Activated naive CD8-positive, alpha-beta T cell treated with anti-CD3 and anti-CD28 coated beads, Interleukin-2, amount 50 U/mL, for 16 hours (primary cell): ENCODE measurements at regions not wholly inside any gene's neighbourhood (a gene's known extent, or its start where the extent isn't known, plus 50 kb on each side); places are given as distances from the start of the nearest gene placed in this dataset.
"Not testable (repeated sequence)": the region's sequence is repeated elsewhere in the genome, so short reads cannot be mapped to it uniquely, and the experiment has no call there.

ENCODE experiments used
- DNase-seq: peaks from one replicate; pipeline ENCODE4 v3.0.0-alpha.2; 2020; ENCODE audit warnings: low read depth, low spot score

DNA sequence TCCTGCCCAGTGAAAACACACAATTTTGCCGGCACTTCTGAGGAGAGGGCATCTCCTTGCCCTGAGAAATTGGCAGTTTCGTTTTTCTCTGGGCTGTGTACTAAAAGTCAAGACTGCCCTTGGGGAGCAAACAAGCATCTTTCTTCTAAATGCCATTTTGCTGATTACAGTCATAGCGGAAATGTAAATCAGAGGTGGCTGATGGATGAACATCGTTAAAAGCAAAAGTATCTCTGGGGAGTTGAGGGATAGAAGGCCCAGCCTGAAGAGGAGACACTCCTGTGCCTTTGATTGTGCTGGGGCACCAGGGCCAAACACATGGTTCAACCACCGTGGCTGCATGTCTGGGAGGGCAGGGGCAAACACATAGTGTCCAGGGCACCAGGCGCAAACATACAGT, 49.8 kb downstream of the ABCC12 start:
- DNase-seq = no peak

DNA sequence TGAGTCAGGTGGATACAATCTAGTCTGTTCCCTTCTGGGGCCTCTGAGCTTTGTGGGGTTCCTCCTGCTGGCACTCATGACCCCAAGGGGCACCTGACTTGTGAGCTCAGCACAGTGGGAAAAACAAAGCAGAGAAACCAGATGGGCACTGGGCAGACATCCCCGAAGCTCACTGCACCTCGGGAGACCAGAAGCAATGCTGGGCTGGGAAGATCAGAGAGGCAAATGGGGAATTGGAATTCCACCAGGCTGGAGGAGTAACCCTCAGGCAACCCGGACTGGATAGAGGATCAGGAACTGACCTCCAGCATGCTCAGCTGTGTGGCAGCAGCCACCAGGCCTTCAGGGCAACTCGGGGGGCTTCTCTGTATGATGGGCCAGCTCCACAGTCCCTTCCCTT, 50.3 kb downstream of the ABCC12 start:
- DNase-seq = no peak

DNA sequence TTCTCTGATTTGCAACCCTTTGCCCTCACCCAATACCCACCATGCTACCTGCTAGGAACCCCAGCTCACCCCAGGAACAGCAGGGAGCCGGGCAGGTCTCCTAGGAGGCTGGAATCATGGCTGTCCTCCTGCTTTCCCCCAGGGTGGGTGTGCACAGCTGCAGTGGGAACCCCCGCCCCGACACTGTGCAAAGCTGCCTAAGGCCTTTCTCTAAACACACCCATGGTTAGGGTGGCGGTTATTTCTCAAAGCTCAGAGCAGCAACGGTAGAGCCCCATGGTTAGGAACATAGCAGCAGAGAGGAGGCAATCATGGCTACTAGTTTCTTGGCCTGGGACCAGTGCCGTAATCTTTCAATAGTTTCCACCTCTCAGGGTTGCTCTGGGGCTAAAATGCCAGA, 52.2 kb downstream of the ABCC12 start:
- no peak for DNase-seq

DNA sequence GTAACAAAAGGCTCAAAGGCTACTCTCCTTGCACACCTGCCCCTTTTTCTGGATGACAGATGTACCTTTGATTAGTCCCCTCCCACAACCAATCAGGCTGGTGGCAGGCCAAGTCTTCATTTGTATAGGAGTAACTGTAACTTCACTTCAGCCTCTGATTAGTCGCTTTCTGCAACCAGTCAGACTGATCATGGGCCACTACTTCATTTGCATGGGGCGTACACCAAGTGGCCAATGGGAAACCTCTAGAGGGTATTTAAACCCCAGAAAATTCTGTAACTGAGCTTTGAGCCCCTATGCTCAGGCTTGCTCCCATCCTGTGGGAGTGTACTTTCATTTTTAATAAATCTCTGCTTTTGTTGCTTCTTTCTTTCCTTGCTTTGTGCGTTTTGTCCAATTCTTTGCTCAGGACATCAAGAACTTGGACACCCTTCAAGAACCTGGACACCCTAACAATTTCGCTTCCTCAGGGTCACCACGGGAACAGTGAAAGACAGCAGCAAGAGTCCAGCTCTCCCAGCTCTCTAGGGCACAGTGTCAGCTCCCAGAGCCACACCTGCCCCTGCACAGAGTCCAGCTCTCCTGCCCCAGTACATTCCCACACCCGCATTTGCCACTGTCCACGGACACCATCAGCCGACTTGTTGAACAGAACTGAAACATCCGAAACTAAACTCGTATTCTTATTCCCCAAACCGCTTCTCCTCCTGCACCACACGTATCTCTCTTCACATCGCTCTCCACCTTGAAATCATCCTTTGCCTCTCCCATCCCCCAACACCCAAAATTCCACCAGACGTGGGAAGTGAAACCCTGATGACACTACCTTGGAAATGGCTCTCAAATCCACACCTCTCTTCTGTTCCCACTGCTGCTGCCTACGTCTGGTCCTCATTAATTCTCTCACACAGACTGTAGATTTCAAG, 53.4 kb downstream of the ABCC12 start:
- no peak for DNase-seq

DNA sequence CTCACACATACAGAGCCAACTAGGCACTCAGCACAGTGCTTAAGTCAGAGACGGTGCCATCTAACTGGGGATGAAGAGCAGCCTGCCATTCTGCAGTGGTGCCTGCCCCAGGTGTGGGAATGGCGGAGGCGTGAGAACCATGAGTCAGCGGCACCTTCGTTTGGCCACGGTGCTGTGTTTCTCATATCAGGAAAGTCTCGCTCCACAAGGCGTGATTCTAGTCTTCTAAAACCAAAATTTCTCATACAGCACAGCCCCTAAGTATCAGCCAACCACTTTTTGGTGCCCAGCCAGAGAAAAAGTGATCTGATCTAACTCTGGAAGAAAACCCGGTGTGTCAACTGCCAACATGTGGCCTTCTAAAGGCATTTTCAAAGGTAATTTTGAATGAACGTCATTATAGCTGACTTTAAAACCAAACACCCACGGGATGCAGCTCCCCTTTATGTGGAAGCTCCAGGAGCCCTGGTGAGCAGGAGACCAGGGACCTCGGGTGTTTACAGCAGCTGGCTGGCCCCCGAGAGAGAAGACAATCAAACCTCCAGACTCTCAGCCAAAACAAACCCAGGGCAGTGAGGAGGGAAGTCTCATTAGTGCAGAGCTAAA, 54.6 kb downstream of the ABCC12 start:
- no peak for DNase-seq

DNA sequence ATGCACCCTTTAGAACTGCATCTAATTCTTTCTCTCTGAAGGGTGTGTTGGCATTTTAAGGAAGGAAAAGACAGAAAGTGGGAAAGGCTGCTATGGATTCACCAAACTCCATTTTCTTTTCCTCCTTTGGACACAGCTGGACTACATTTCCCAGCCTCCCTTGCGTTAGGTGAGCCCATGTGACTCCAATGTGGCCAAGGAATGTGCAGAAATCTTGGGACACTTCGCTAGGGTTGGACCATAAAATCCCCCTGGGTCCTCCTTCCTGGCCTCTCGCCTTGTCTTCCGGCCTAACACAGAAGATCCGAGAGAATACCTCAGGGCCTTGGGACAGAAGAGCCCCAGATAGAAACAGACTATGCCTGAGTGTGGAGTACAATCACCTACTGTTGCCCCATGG, 56.3 kb downstream of the ABCC12 start:
- no peak for DNase-seq

DNA sequence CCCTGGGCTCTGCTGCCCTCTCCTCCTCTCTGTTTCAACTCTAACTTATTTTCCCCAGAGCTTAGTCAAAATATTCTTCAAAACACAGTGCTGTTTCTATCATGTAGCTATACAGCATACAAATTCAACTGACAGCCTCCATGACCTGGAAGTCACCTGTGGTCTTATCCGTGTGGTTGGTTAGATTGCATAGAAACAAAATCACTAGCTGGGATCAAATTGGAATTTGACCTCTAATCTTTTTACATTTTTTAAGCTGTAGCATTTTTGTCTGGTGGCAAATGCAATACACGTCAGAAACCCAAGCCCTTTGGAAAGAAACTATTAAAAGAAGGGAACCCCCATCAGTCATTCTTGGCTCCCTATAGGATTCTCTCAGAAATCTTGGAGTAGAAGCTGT, 57.3 kb downstream of the ABCC12 start:
- DNase-seq = no peak

DNA sequence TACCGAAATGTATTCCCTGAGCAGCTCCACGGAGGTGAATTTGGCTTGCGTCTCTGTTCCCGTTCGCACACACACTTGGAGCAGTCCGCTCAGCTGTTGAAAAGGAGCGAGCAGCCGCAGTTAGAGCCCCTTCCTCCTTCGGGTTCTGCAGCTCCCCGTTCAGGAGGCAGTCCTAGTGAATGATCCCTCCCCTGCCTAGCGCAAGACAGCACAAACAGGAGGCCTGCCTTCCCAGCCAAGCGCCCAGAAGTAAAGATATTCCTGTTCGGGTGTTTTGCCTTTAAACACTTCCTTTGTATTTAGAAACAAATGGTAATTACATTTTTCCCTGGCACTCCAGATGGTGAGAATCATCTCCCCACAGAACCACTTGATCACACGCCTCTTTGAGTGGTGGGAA, 64.7 kb downstream of the ABCC12 start:
- no peak for DNase-seq

DNA sequence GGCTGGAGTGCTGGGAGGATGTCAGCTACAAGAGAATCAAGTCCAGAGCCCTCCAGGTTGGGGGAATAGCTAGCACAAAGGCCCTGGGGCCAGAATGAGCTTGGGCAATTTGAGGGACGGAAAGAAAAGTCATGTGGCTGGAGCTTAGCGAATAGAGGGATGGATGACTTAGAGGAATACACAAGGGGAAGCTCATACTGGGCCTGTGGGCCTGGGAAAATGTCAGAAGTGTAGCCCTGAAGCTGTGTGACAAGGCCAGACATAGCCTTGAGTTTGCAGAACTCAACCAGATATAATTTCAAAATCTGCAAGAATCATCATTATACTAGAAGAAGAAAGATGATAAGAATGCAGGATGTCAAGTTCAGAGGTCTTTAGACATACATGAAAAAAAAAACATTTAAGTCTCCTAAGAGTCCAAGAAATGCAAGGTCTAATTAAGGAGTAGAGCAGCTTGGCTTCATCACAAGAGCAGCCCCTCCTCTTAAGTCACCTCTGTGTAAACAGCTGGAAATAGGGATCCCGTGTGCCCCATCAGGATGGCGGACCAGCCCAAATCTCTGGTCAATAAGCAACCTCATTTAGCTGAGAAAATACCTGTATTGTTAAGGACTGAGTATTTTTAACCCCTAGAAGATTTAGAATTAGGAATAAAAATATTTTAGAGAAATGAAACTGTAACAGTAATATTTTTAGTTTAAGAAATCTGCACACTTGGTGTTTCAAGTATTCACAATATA, 66.6 kb downstream of the ABCC12 start:
- no peak for DNase-seq

DNA sequence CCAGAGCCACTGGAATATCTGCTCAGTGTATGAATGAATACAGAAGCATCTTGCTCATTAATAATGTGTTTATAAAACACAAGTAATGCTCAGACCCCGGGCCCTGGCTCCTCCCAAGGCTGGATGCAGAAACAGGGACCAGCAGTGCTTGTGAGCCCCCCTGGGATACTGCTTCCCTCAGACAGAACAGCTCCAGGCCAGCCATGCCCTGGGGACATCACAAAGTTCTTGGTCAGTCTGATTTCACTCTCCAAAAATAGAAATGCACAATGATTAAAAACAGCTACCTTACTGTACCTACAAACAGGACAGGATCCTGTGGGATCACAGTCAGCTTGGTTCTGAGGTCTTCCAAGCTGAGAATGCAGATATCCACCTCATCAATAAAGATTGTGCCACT, 68.2 kb downstream of the ABCC12 start:
- no peak for DNase-seq

DNA sequence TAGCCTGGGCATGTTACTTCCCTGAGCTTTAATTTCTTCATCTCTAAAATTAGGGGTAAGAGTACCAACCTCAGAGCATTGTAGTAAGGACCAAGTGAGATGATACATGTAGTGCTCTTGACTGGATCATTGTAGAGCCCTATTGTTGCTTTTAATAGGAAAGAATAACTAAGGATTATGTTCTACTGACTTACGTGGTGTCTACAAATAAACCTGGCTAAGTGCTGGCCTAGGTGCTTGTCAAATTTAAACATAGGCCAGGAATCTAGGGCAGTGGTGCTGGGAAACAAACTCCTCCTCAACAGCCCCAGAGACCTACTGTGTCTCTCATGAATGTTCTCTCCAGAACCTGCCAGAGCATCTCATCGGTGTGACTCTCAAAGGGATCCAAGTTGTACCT, 69.4 kb downstream of the ABCC12 start:
- no peak for DNase-seq

DNA sequence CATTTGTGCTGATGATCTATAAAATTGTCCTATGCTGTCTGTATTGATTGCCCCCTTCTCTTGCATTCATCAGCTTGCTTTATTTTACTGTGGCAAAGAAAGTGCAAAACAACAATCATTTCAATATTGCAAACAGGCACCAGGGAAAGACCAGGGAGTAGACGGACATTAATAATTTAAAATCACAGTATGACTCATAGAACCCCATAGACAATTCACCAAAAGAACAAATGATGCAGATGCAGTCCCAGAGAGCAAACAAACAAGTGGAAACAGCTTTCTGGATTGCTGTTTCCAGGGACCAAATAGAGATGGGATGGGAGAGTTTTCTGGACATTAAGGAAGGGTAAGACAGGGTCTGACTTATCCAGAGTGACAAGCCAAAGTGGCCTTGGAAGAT, 70.1 kb downstream of the ABCC12 start:
- DNase-seq = no peak

DNA sequence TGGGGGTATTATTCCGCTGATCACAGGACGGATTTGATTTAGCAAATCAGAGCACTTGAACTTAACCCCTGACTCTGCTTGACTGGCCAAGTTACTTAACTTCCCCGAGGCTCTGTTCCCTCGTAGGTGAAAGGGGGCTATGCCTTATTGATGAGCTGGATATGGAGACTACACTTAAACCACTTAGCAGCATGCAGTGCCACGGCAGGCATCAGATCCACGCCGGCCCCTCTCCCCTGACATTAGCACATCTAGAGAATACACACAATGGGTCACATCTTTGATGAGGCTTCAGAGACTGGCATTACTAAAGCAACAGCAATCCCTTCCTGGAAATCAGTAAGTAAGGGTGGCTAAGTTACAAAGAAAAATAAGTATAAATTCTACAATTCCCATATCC, 71.0 kb downstream of the ABCC12 start:
- DNase-seq = no peak

DNA sequence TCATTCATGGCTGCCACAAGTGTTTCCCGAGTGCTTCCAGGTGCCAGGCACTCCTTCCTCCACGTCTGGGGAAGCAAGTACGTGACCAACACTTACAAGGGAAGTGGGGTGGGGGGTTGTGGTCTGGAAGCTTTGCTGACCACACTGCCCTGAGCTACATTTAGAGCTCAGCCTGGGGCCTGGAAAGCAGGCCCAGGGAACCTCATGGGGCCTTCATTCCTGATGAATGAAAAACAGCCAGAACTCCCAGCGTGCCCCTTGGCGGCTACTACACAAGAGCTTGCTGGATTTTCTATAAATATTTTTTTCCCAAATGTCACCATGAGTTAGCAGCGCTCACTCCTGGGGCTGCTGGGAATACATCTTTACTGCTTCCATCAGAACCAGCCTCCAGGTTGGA, 73.3 kb downstream of the ABCC12 start:
- no peak for DNase-seq

DNA sequence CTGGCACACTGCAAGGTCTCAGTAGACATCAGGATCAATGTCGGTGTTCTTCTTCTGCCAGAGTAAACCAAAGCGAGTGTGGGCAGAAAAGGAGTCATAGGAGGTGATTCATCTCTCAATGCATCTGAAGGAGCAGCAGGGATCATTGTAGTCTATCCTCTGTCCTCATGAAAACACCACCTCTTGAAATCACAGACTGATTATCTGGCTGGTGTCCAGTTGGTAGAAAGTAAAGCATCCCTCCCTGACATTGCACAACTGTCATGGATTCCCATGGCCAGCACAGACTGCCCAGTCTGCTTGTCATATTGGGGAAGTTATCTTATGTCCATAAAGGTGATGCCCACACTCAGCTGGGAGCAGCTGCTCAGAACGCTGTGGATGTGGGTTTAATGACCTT, 74.1 kb downstream of the ABCC12 start:
- DNase-seq = no peak

DNA sequence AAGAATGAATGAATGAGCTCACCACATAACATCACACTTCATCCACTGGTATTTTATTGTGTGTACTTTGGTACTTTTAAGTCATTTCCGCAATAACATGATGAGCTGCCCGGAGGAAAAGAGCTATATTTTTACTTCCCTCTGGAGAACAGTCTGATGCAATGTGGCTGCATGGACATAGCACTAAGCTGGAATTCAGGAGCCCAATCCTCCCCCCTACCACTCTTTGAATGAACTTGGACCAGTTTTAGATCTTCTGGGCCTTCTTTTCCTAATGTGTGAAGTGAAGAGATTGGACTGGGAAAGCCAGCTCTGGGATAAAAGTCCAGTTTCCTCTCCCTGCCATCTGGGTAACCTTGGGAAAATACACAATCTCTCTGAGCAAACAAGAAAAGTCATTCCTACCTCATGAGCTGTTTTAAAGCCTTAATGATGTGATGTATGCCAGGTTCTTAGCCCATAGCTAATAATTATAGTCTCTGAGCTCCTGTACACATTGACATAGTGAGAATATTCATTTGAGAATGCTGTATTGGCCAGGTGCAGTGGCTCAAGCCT, 79.3 kb downstream of the ABCC12 start:
- DNase-seq = no peak

DNA sequence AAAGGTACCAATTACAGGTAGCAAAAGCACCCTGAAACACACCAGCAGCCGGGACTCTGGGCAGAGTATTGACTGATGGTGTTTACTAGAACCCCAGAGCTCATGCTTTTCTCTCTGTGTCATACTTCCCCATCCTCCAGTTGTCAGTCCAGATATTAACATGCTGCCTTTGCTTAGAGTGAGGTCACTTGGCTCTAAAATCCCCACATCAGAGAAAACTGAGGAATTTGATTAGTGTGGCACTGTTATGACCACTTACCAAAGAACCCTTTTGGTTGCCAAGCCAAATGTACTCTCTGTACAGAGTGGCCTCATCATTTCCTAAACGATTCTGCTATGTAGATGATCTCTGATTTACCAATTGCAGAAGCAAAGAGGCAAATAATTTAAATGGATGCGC, 80.4 kb downstream of the ABCC12 start:
- DNase-seq = no peak

DNA sequence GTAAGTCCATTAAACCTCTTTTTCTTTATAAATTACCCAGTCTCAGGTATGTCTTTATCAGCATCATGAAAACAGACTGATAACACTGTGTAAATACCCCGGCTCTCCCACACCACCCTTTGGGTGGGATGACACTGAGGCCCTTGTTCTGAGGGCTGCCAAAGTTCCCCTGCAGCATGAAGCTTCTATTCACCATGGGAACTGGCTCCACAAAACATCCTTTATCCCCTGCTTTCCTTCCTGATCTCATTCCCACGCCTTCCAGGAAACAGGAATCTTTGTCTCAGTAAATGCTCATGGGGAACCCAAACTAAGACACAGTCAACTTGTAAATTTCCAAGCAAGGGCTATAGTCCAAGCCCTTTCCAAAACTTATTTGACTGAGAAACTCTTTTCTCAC, 88.4 kb downstream of the ABCC12 start:
- no peak for DNase-seq

DNA sequence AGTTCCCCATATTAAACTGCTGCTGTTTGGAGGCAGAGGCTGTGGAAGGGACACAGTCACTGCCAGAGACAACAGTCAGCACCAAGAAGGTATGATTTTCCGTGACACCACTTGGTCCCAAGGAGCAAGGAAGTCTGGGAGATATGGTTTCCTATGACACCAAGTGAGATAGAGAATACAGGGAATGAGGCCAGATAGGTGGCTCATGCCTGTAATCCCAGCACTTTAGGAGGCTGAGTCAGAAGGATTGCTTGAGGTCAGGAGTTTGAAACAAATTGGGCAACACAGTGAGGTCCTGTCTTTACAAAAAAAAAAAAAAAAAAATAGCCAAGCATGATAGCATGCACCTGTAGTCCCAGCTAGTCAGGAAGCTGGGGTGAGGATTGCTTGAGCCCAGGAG, 90.8 kb downstream of the ABCC12 start:
- DNase-seq = no peak

DNA sequence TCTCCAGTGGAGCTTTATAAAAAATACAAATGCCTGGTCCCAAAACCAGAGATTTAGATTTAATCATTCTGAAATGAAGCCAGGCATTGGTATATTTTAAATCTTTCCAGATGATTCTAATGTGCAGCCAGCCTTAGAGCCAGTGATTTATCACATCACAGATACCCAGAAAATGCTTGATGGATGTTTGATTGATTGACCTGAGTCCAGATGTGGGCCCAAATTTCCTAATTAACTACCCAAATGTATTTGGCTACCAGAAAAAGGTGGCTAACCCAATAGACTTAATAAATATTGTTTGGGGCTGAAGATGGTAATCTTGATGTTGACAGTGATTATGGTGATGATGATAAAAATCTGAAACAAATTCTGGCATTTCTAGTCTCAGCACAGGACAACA, 93.1 kb downstream of the ABCC12 start:
- no peak for DNase-seq

DNA sequence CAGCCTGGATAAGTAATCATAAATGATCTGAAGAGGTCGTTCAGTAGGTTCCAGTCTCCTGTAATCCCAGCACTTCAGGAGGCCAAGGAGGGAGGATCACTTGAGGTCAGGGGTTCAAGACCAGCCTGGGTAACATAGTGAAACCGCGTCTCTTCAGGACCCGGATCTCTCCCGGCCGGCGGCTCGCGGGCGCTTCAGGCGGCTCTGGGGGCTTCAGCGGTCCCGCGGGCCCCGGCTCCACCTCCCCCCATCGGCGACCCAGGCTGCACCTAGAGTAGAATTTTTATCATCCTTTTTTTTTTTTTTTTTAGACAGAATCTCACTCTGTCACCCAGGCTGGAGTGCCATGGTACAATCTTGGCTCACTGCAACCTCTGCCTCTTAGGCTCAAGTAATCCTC, 95.9 kb downstream of the ABCC12 start:
- DNase-seq = no peak

DNA sequence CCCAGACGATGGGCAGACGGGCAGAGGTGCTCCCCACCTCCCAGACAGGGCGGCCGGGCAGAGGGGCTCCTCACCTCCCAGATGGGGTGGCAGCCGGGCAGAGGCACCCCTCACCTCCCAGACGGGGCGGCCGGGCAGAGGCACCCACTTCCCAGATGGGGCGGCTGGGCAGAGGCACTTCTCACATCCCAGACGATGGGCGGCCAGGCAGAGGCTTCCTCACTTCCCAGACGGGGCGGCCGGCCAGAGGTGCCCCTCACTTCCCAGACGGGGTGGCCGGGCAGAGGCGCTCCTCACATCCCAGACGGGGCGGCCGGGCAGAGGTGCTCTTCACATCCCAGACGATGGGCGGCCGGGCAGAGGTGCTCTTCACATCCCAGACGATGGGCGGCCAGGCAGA, 96.6 kb downstream of the ABCC12 start:
- not testable (repeated sequence) for DNase-seq
